HG03342 (cell line): ENCODE measurements at regions not wholly inside any gene's neighbourhood (a gene's known extent, or its start where the extent isn't known, plus 50 kb on each side); places are given as distances from the start of the nearest gene placed in this dataset.

Source experiments
- ATAC-seq: cut with Tn5 transposase; IDR thresholded peaks from one replicate; pipeline ENCODE4 v1.9.1; 2021; ENCODE audit warnings: mild to moderate bottlenecking, moderate library complexity; ENCODE audit not compliant: unreplicated experiment

DNA sequence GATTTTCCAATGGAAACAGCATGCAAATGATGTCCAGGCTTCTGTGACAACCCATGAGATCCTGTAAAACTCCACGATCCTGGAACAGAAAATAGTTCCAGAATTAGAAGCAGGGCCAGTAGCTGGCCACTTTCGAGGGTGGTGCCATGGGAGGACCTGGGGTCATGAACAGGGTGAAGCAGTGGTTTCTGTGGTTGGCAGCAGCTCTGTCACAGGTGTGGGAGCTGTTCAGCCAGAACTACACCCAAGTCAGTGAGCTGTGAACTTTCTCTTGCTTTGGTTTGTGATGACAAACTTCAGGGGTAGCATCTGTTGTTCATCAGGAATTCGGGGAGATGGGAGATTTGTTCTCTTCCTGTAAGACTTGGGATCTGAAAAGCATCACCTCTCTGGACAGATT, 314.4 kb upstream of the NT5C1B start:
- peak; percentile 94 for ATAC-seq

- ATAC-seq: no peak
These were observed 311.9 kb upstream of the NT5C1B start for GRCh38 chr2:18901242-18901641.

DNA sequence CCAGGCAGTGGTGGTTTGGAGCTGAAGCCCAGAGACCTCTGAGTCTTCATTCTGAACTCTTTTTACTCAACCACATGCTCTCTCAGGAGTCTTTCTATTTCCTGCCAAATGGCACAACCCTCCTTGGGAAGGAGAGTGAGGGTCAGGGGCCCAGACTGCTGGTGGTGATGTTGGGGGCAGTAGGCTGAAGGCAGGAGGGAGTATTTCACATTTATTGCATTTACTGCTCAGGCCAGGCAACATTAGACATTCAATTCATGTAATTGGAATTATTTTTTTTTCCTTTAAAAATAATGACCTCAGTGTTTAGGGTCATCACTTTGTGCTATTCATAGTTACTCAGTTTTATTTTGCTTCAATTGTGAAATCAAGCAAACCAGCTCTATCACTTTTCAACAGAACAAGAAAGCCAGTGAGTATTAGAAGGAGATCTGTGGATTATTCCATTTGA, 311.3 kb upstream of the NT5C1B start:
- no peak for ATAC-seq

DNA sequence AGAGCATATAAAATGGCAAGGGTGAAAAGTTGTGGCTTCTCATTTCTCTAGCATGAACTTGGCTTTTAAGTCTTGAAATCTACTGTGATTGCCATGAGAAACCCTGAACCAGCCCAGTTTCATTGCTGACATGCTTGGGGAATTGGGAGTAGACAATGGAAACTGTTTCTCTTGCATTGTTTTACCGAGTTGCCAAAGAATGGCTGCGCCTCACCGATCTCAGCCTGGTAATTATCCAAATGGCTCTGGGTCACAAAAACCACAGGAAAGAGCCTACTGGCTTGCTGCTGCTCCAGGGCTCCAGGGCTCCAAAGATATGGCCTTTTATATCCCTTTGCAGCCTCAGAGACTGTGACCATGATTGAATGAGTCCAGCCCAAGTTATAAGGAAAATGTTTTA, 310.4 kb upstream of the NT5C1B start:
- ATAC-seq: no peak

GRCh38 chr2:18898271-18898670, 308.9 kb upstream of the NT5C1B start:
- ATAC-seq: no peak

GRCh38 chr2:18896125-18896764, 306.9 kb upstream of the NT5C1B start:
- ATAC-seq: no peak

GRCh38 chr2:18891600-18892345, 302.4 kb upstream of the NT5C1B start:
- no peak for ATAC-seq

DNA sequence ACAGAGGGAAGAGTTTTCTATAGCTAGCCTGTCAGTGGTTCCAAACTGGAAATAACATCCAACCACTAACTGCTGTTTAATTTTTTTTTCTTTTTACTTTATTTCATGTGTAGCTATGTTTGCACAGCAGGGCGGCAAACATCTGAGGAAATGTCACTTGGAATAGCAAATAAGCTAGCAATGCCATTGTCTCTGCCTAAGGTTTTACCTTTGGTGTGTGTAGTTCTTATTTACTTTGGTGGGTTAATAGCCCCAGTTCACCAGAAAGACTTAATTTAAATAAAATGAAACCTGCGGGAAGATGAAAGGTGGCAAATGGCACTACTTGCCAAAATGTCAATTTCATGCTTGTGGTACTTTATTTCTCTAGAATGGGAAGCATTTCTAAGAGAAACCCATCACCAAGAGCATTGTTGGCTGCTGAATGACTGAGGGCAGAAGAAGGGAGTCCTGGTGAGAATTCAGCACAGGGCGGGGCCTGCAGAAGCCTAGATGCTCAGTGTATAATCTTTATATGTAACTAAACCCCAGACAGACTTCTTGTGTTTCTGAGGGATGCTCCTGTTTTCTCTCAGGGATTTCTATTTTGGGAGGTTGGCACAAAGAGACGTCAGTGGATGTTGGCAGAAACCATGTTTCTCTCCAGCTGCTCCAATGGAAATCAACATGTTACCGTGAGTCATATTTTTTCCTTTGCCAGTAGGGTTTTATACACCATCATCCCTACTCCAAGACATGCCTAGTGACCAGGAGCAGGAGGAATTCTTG, 300.4 kb upstream of the NT5C1B start:
- ATAC-seq: no peak

- ATAC-seq: no peak
These were observed 296.1 kb upstream of the NT5C1B start for GRCh38 chr2:18885457-18885856.

DNA sequence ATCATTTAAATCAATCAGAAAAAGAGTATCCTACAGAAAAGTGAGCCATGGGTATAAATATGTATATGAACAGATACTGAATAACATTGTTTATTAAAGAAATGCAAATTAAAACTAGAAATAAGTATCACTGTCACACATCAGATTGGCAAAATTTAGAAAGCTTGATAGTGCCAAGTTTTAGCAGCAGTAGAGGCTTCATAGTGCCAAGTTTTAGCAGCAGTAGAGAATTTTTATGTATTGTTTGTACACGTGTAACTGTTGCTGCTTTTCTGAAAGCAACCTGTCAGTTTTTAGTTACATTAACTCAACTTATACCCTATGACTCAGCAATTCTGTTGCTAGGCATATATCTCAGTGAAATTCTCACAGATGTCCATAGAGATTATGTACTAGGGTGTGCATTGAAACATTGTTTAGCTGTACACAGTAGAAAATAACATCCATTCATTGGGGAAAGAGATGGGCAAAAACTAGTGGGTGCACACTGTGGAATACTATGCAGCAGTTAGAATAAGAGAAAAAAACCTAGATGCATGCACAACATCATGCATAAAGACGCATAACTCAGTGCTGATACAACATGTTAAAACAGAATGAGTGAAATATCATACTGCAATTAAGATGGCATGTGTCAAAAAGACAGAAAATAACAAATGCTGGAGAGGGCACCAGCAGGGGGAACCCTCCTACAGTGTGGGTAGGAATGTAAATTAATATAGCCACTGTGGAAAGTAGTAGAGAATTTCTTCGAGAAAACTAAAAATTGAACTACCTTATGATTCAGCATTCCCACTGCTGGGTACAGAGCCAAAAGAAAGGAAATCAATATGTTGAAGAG, 294.5 kb upstream of the NT5C1B start:
- no peak for ATAC-seq

DNA sequence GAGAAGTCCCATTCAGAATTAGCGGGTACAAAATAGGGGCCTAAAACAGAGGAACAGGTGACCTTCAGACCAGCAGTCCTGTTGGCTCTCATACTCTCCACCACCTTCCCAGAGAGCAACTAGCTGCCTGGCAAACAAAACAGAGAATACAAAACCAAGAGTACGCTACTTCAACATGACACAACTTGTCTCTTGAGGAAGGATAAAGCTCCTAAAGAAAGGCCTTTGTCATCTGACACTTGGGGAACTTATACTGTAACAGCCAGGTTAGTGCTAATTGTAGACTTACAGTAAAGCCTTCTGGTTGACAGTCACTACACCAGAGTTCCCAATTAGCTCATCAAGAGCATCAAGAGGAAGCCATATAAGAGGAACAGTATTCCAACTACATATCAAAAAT, 282.1 kb upstream of the NT5C1B start:
- no peak for ATAC-seq

DNA sequence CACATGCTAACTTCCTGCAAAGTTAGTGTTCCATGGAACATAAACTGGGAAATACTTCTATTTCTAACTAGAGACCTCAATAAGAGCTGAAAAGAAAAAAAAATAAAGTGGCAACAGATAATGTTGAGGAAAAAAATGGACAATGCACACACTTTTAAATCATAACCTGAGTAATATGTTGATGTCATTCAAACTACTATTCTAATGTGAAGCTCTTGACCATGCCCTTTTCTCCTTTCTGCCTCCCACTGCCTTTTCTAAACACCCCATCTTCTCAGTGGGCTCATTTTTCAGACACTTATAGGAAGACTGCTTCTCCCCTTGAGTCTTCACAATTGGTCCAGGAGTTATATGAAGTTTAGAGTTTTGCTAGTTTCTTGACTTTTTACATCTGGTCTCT, 280.9 kb upstream of the NT5C1B start:
- no peak for ATAC-seq

DNA sequence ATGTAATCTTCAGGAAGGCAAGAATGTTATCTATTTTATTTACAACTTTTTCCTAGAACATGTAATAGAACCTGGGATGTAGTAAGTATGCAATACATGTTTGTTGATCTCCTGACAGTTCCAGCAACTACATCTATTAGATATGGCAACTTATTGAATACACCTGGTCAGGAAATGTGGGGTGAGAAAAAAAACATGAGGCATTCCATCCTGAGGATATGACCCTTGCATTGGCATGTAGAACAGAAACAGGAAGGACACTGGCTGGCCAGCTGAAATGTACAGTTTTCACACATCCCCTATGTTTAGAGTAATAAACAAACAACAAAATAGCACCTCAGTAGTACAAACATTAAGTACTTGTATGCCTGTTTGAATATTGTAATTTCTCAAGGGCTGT, 272.6 kb upstream of the NT5C1B start:
- ATAC-seq: no peak

- no peak for ATAC-seq
These were observed 270.8 kb upstream of the NT5C1B start for GRCh38 chr2:18860179-18860578.

DNA sequence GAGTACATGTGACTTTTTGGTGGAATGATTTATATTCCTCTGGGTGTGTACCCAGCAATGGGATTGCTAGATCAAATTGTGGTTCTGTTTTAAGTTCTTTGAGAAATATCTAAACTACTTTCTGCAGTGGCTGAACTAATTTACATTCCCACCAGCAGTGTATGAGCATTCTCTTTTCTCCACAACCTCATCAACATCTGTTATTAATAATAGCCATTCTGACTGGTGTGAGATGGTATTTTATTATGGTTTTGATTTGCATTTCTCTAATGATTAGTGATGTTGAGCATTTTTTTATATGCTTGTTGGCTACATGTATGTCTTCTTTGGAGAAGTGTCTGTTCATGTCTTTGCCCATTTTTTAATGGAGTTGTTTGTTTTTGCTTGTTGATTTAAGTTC, 267.4 kb upstream of the NT5C1B start:
- ATAC-seq: no peak

DNA sequence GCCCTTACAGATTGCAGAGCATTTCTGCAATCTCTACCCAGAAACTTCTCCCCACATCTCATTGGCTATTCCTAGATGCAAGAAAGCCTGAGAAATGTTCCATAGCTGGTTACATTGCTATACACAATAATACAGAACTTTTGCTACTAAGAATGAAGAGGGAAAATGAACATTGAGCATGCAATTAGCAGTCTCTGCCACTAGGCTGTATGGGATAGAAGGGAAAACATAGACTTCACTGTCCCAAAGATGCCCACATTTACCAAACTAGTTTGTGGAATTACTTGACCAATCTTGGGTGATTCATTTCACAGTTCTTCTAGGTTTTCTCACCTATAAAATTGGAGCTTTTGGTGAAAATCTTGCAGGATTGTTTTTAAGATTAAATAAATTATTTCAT, 265.7 kb upstream of the NT5C1B start:
- ATAC-seq: no peak

DNA sequence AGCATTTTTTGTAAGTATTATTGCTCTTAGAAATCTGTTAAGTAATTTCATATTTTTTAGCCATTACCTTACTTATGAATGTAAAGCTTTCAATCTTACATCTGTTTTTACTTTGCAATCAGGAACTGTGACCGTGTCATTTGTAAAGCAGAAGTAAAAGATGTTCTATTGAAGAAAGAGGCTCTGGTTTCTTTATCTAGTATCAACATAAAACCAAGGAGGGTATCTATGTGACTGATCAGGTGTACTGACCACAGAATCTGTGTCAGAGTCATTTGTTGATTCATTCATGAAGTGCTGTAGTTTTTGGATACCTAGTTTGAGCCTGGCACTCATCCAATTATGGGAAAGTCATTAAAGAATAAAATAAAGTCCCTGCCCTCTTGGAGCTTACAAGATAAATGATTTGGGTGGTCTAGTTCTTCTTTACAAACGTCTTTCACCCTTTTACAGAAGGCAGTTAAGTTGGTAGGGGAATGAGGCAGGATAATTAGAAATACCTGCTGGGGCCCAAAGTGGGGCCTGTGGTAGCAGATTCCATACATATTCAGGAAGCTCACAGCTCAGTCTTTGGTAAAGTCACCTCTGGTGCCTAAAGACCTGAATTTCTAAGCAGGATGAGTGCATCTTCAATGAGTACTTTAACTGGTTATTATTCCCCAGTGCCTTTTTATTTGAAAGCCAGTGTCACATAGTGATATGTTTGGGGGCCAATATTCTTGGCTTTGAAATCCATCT, 260.6 kb upstream of the NT5C1B start:
- peak; percentile 95 for ATAC-seq

GRCh38 chr2:18848646-18849045, 259.3 kb upstream of the NT5C1B start:
- no peak for ATAC-seq

- ATAC-seq: no peak
These were observed 256.6 kb upstream of the NT5C1B start for GRCh38 chr2:18845854-18846445.

DNA sequence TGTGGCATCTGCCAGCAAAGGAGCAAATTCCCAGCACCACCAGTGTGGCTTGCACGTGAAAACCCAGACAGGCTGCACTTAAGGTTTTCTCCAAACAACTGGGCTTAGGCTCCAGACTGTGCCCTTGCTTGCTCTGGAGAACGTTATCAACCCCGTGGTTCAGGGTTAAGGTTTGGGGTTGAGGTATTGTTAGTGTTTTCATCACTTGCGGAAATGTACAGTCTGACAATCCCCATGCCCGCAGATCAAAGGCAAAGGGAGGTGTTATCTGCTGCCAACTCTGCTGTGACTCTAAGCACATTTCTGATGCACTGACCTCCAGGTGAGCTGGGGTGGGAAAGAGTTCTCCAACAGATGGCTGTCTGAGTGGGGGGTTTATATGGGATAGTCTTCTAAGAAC, 253.5 kb upstream of the NT5C1B start:
- no peak for ATAC-seq
